HK-2 (cell line): ENCODE measurements at regions not wholly inside any gene's neighbourhood (a gene's known extent, or its start where the extent isn't known, plus 50 kb on each side); places are given as distances from the start of the nearest gene placed in this dataset.
"Not testable (repeated sequence)": the region's sequence is repeated elsewhere in the genome, so short reads cannot be mapped to it uniquely, and the experiment has no call there.

Experiments used
- DNase-seq: peaks from one replicate; pipeline ENCODE4 v3.0.0-alpha.2; 2018; ENCODE audit not compliant: unreplicated experiment

GRCh38 chr14:106470028-106470427, 943.6 kb downstream of the TMEM121 start:
- not testable (repeated sequence) for DNase-seq

- not testable (repeated sequence) for DNase-seq
These were observed 948.1 kb downstream of the TMEM121 start for GRCh38 chr14:106474261-106475028.

DNA sequence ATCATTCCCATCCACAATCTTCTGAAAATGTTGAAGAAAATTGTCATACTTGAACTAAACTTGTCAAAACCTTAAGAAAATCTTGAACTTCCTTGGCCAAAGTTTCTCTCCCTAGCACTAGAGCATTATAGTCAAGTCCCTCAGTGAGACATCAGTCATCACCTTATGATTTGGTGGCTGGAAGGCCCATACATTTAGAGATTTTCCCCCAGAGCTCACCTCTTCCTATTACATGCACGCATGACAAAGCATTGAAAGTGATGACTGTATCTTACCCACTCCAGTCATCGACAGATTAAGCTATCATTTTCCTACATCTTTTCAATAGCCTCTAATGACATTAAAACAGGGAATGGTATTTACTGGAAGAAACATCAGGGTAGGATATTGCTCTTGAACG, 948.8 kb downstream of the TMEM121 start:
- not testable (repeated sequence) for DNase-seq

DNA sequence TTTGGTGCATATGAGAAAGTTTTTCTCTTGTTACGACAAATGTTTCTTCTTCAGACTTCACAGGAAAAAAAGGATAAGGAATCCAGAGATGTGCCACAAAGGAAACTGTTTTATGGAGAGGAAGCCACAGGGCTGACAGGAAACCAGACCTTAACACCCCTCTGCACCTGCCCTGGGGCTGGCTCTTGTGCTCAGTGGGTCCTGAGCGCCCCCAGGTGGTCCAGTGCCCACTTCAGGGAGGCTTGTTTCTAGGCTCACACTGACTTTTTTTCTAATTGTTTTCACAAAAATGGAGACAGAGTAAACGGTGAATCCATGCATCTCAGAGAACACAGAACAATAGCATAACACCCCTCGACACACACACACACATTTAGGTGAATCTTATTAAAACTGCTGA, 951.2 kb downstream of the TMEM121 start:
- DNase-seq, result not testable (repeated sequence)

DNA sequence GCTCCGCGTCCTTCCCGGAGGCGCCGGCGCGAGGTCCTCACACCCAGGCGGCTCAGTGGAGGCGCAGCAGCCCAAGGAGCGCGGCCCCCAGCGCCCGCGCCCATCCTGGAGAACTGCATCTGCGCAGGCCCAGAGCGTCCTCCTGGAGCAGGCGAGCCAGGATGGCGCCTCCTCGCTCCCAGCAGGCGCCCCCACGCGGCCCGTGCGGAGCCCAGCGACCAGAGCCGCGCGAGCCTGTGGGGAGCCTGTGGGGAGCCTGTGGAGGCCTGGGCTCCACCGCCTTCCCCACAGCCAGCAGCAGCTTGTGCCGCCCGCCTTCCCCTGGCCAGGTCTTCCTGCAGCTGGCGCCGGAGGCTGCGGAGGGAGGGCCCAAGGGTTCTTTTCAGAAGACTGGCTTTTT, 953.9 kb downstream of the TMEM121 start:
- not testable (repeated sequence) for DNase-seq

- not testable (repeated sequence) for DNase-seq
These were observed 955.8 kb downstream of the TMEM121 start for GRCh38 chr14:106482213-106482612.

- no peak for DNase-seq
These were observed 961.2 kb downstream of the TMEM121 start for GRCh38 chr14:106487600-106487999.

- no peak for DNase-seq
These were observed 961.9 kb downstream of the TMEM121 start for GRCh38 chr14:106488291-106488690.

GRCh38 chr14:106489112-106489881, 962.9 kb downstream of the TMEM121 start:
- no peak for DNase-seq

- DNase-seq, result no peak
These were observed 964.1 kb downstream of the TMEM121 start for GRCh38 chr14:106490442-106490841.

GRCh38 chr14:106491851-106492250, 965.5 kb downstream of the TMEM121 start:
- DNase-seq, result peak; percentile 1

- DNase-seq, result no peak
These were observed 967.8 kb downstream of the TMEM121 start for GRCh38 chr14:106493962-106494823.

- no peak for DNase-seq
These were observed 974.2 kb downstream of the TMEM121 start for GRCh38 chr14:106500571-106500970.

GRCh38 chr14:106501898-106502297, 975.5 kb downstream of the TMEM121 start:
- DNase-seq, result no peak

DNA sequence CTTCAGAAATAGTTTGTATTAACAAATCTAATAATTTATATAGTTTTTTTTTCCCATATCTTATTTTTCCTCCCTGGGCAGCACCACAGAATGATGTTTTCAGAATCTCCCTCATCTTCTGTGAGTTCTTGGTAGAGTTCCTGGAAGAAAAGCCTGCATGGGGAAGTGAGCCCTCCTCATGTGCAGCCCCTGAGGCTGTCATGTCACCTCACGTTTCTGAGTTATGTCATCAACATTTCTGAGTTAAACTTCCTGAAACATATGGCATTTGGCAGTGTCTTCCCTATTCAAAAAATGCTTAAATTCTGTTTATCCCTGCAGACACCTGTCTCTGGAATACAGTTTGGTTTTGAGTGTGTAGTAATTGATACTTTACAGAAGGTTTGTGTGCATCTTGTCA, 979.0 kb downstream of the TMEM121 start:
- no peak for DNase-seq

DNA sequence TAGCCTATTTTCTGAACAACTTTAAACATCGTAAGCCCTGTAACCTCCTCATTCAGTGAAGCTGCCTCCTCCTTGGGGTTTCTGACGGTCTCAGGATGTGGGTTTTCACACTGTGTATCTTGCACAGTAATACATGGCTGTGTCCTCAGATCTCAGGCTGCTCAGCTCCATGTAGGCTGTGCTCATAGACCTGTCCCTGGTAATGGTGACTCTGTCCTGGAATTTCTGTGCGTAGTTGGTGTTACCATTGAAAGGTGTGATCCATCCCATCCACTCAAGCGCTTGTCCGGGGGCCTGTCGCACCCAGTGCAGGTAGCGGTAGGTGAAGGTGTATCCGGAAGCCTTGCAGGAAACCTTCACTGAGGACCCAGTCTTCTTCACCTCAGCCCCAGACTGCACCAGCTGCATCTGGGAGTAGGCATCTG, 980.5 kb downstream of the TMEM121 start:
- no peak for DNase-seq

- DNase-seq, result no peak
These were observed 981.0 kb downstream of the TMEM121 start for GRCh38 chr14:106507354-106507753.

DNA sequence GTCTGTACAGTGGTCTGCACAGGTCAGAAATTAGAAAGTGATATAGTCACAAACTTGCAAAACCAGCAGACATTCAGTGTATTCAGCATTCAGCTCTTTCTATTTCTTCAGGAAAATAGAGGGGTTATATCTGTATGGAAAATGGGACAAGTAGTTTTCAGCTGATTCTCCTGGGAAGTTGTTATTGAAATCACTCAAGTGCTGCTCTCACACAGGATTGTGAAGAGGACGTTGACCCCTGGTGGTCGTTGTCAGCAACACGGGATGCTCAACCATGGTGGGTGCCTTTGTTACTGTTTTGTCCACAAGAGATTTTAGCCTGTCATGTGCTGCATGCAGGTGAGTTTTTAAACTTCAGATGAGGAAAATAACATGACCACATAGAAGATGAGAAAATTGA, 981.8 kb downstream of the TMEM121 start:
- DNase-seq, result no peak

- no peak for DNase-seq
These were observed 982.8 kb downstream of the TMEM121 start for GRCh38 chr14:106509176-106509575.

DNA sequence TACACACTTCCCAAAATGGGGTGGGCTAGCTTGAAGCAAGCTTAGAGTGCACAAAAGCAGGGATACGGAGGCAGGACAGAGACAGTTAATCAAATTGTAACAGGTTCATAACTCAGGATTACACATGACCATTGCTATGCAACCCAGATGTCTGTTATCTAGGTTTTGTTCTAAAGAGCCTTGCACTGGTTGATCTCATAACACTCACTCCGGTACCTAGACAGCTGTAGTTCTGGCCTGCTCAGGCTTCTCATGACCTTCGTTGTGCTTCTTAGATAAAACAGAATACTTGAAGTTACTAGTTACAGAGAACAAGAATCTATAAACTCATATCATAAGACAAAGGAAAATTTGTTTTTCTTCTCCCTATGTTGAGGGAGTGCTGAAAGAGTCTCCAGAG, 983.4 kb downstream of the TMEM121 start:
- no peak for DNase-seq

DNA sequence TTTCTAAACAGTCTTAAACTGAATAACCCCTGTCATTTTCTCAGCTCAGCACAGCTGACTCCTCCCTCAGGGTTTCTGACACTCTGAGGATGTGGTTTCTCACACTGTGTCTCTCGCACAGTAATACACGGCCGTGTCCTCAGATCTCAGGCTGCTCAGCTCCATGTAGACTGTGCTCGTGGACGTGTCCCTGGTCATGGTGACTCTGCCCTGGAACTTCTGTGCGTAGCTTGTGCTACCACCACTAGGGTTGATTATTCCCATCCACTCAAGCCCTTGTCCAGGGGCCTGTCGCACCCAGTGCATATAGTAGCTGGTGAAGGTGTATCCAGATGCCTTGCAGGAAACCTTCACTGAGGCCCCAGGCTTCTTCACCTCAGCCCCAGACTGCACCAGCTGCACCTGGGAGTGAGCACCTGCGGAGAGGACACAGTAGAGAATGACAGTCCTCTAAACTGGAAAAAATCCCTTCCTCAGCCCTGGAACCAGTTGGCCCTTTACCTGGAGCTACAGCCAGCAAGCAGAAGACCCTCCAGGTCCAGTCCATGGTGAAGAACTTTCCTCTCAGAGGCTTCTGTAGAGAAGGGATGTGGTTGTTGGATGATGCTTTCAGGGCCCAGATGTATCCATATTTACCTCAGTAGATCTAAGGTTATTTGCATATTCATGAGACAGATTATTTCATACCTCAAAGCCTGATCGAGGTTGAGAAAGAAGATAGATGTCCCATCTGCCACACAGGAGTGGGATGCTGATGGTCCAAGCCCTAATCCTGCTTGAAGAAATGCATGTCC, 984.8 kb downstream of the TMEM121 start:
- DNase-seq, result no peak
